Progenitor cell of endocrine pancreas (in vitro differentiated cells): ENCODE measurements at regions not wholly inside any gene's neighbourhood (a gene's known extent, or its start where the extent isn't known, plus 50 kb on each side); places are given as distances from the start of the nearest gene placed in this dataset.
"Not testable (repeated sequence)": the region's sequence is repeated elsewhere in the genome, so short reads cannot be mapped to it uniquely, and the experiment has no call there.

Source experiments
- DNase-seq: peaks from one replicate; pipeline ENCODE4 v3.0.0; 2021; ENCODE audit warnings: low spot score; ENCODE audit not compliant: unreplicated experiment
- H3K27ac Mint-ChIP-seq: 2 replicates; pipeline ENCODE4 v1.8.0; 2021; ENCODE audit warnings: mild to moderate bottlenecking, moderate library complexity, mixed read lengths
- H3K27me3 Mint-ChIP-seq: 2 replicates; pipeline ENCODE4 v1.8.0; 2021; ENCODE audit warnings: mixed read lengths
- H3K36me3 Mint-ChIP-seq: 2 replicates; pipeline ENCODE4 v1.8.0; 2022; ENCODE audit warnings: mixed read lengths; ENCODE audit not compliant: insufficient read depth
- H3K4me1 Mint-ChIP-seq: 2 replicates; pipeline ENCODE4 v1.8.0; 2021; ENCODE audit warnings: low read depth, mixed read lengths
- H3K4me3 Mint-ChIP-seq: 2 replicates; pipeline ENCODE4 v1.8.0; 2021; ENCODE audit warnings: low read depth, mild to moderate bottlenecking, moderate library complexity, mixed read lengths
- H3K9me3 Mint-ChIP-seq: 2 replicates; pipeline ENCODE4 v1.8.0; 2021; ENCODE audit warnings: low read depth, mixed read lengths
- CTCF ChIP-seq: fragments of 200-600 bp; sonication (generic); IDR thresholded peaks from one replicate; pipeline ENCODE4 v1.5.0; 2021; ENCODE audit warnings: antibody characterized with exemption, mild to moderate bottlenecking; ENCODE audit not compliant: unreplicated experiment

GRCh38 chr15:37394402-37395099 lies 294.2 kb upstream of the MEIS2 start:
- peaks cover 9% of the 10 kb centered on the region for H3K9me3 Mint-ChIP-seq
- peaks cover 4% of the 10 kb centered on the region for H3K27me3 Mint-ChIP-seq
- DNase-seq = no peak
- no peak for TF ChIP-seq CTCF
- no peaks in the 10 kb centered on the region for H3K4me1 Mint-ChIP-seq
- no peak overlapping the region for H3K27ac Mint-ChIP-seq
- H3K4me3 Mint-ChIP-seq = no peak overlapping the region
- H3K36me3 Mint-ChIP-seq = no peaks in the 10 kb centered on the region

- H3K4me1 Mint-ChIP-seq = no peaks in the 10 kb centered on the region
- no peaks in the 10 kb centered on the region for H3K36me3 Mint-ChIP-seq
- peaks cover 6% of the 10 kb centered on the region for H3K9me3 Mint-ChIP-seq
- no peak for DNase-seq
- no peak overlapping the region for H3K27ac Mint-ChIP-seq
- H3K4me3 Mint-ChIP-seq = no peak overlapping the region
- peaks cover 4% of the 10 kb centered on the region for H3K27me3 Mint-ChIP-seq
- TF ChIP-seq CTCF = no peak
Observed at GRCh38 chr15:37395100-37395468, 294.7 kb upstream of the MEIS2 start.

- Mint-ChIP-seq H3K36me3 (no peaks in the 10 kb centered on the region), H3K4me1 (no peaks in the 10 kb centered on the region), H3K9me3 (no peaks in the 10 kb centered on the region), H3K4me3 (no peak overlapping the region), H3K27ac (no peak overlapping the region), H3K27me3 (peaks cover 4% of the 10 kb centered on the region)
- DNase-seq = no peak
- no peak for TF ChIP-seq CTCF
Observed at GRCh38 chr15:37397266-37398022, 297.1 kb upstream of the MEIS2 start.

GRCh38 chr15:37416103-37416502 lies 315.8 kb upstream of the MEIS2 start:
- H3K4me3 Mint-ChIP-seq = no peak overlapping the region
- TF ChIP-seq CTCF = no peak
- no peak for DNase-seq
- peaks cover 8% of the 10 kb centered on the region for H3K9me3 Mint-ChIP-seq
- no peaks in the 10 kb centered on the region for H3K27me3 Mint-ChIP-seq
- H3K4me1 Mint-ChIP-seq = no peaks in the 10 kb centered on the region
- no peaks in the 10 kb centered on the region for H3K36me3 Mint-ChIP-seq
- H3K27ac Mint-ChIP-seq = no peak overlapping the region

GRCh38 chr15:37425541-37425940 lies 325.2 kb upstream of the MEIS2 start:
- no peaks in the 10 kb centered on the region for H3K9me3 Mint-ChIP-seq
- no peak overlapping the region for H3K27ac Mint-ChIP-seq
- no peaks in the 10 kb centered on the region for H3K36me3 Mint-ChIP-seq
- no peaks in the 10 kb centered on the region for H3K27me3 Mint-ChIP-seq
- no peak for DNase-seq
- no peak overlapping the region for H3K4me3 Mint-ChIP-seq
- no peak for TF ChIP-seq CTCF
- no peaks in the 10 kb centered on the region for H3K4me1 Mint-ChIP-seq

- H3K4me1 Mint-ChIP-seq, H3K27me3 Mint-ChIP-seq, H3K27ac Mint-ChIP-seq, H3K4me3 Mint-ChIP-seq, H3K9me3 Mint-ChIP-seq, H3K36me3 Mint-ChIP-seq, DNase-seq: not testable (repeated sequence)
Observed at GRCh38 chr15:37427393-37427792, 327.0 kb upstream of the MEIS2 start.
